NB4 (cell line): ENCODE measurements at regions not wholly inside any gene's neighbourhood (a gene's known extent, or its start where the extent isn't known, plus 50 kb on each side); places are given as distances from the start of the nearest gene placed in this dataset.

Experiments
- MYC ChIP-seq: IDR thresholded peaks from 2 replicates; pipeline ENCODE4 v1.6.1; 2011; ENCODE audit warnings: low read depth, low read length
- POLR2A ChIP-seq: IDR thresholded peaks from 2 replicates; pipeline ENCODE4 v1.6.1; 2011; ENCODE audit warnings: mild to moderate bottlenecking; ENCODE audit not compliant: insufficient read length; ENCODE audit errors: extremely low read depth
- TF ChIP-seq, protein P1 (sequence below): IDR thresholded peaks from one replicate; pipeline ENCODE4 v1.5.1; 2012; ENCODE audit warnings: low read depth, low read length
- TF ChIP-seq, protein P2 (sequence below): IDR thresholded peaks from 2 replicates; pipeline ENCODE4 v1.6.1; 2011; ENCODE audit warnings: low read depth, low read length

DNA sequence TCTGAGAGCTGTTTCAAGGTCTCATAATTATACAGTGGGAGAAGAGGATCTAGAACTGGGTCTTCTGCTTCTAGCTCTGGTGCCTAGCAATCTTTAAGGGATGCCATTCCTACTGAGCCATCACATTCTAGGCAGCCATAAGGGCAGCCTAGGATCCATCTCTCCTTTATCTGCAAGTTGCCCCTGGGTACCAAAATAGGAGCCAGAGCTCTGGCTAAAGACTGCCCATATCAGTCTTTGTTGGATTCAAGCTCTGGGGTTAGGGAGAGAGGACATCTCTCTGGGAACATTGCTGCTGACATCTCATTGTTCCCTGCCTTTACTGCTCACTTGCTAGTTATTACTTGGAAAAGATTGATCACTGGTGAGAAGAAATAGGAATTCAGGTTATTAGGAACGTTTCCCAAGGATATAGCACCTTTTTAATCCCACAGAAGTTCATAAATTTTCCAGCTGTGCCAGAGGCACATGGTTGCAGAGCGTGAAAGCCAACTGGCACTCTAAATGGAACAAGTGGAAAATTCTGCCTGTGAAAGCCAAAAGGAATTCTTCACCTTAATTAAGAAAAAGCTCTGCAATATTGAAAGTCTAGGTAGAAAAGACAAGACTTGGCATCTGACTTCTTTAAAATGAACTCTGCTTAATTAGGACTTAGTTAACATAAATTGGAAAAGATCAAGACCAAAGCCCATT is 102.2 kb downstream of the CDC42EP3 start:
- TF ChIP-seq, protein P1, sequence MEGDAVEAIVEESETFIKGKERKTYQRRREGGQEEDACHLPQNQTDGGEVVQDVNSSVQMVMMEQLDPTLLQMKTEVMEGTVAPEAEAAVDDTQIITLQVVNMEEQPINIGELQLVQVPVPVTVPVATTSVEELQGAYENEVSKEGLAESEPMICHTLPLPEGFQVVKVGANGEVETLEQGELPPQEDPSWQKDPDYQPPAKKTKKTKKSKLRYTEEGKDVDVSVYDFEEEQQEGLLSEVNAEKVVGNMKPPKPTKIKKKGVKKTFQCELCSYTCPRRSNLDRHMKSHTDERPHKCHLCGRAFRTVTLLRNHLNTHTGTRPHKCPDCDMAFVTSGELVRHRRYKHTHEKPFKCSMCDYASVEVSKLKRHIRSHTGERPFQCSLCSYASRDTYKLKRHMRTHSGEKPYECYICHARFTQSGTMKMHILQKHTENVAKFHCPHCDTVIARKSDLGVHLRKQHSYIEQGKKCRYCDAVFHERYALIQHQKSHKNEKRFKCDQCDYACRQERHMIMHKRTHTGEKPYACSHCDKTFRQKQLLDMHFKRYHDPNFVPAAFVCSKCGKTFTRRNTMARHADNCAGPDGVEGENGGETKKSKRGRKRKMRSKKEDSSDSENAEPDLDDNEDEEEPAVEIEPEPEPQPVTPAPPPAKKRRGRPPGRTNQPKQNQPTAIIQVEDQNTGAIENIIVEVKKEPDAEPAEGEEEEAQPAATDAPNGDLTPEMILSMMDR, result no peak
- TF ChIP-seq, protein P2, sequence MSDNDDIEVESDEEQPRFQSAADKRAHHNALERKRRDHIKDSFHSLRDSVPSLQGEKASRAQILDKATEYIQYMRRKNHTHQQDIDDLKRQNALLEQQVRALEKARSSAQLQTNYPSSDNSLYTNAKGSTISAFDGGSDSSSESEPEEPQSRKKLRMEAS, result no peak
- TF ChIP-seq POLR2A, result no peak
- TF ChIP-seq MYC, result no peak
